ENCODE measurements at regions not wholly inside any gene's neighbourhood (a gene's known extent, or its start where the extent isn't known, plus 50 kb on each side); places are given as distances from the start of the nearest gene placed in this dataset.

DNA sequence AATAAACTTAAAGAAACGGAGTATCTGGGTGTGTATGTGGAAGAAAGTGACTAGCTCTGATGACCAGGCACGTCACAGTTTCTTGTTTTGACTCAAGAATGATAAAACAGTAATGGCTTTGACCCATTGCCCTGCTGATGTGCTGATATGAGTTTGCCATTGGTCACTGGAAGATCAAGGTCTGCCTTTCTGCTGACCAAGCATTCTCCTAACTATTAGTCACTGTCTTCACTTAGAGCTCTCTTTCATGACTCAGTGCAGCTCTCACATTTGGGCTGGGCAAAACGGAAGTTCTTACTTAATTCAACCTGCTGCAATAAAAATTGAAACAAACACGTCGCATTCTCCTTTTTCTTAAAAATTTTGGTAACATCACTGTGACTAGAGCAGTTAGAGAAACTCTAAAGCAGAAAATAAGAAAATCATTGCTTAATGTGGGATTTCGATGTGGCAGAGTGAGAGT, 366.7 kb downstream of the BTG1 start:
- TF ChIP-seq, protein P1, sequence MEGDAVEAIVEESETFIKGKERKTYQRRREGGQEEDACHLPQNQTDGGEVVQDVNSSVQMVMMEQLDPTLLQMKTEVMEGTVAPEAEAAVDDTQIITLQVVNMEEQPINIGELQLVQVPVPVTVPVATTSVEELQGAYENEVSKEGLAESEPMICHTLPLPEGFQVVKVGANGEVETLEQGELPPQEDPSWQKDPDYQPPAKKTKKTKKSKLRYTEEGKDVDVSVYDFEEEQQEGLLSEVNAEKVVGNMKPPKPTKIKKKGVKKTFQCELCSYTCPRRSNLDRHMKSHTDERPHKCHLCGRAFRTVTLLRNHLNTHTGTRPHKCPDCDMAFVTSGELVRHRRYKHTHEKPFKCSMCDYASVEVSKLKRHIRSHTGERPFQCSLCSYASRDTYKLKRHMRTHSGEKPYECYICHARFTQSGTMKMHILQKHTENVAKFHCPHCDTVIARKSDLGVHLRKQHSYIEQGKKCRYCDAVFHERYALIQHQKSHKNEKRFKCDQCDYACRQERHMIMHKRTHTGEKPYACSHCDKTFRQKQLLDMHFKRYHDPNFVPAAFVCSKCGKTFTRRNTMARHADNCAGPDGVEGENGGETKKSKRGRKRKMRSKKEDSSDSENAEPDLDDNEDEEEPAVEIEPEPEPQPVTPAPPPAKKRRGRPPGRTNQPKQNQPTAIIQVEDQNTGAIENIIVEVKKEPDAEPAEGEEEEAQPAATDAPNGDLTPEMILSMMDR (IDR thresholded peaks at IDR 0.05), result no peak
- TF ChIP-seq POLR2A (IDR thresholded peaks at IDR 0.05), result no peak
